ENCODE measurements at regions not wholly inside any gene's neighbourhood (a gene's known extent, or its start where the extent isn't known, plus 50 kb on each side); places are given as distances from the start of the nearest gene placed in this dataset.

GRCh38 chr2:175396696-175397095 is 215.2 kb upstream of the ATP5MC3 start:
- H3K27me3 Mint-ChIP-seq = peaks cover 26 to 41% of the 10 kb centered on the region in 2 donors
- H3K36me3 Mint-ChIP-seq (ENCODE audit: insufficient read depth) = no peaks in the 10 kb centered on the region
- H3K4me3 Mint-ChIP-seq = no peak overlapping the region
- H3K4me1 Mint-ChIP-seq (ENCODE audit: low read depth in 2 of 2) = no peaks in the 10 kb centered on the region
- no peak for DNase-seq
- no peak for ATAC-seq (replicated peaks)
- no peak overlapping the region for H3K27ac Mint-ChIP-seq
- no peaks in the 10 kb centered on the region for H3K9me3 Mint-ChIP-seq

GRCh38 chr2:175393851-175394250 is 212.3 kb upstream of the ATP5MC3 start:
- DNase-seq = no peak
- H3K4me1 Mint-ChIP-seq (ENCODE audit: low read depth in 2 of 2) = no peaks in the 10 kb centered on the region
- H3K27ac Mint-ChIP-seq = no peak overlapping the region
- ATAC-seq (replicated peaks) = no peak
- H3K36me3 Mint-ChIP-seq (ENCODE audit: insufficient read depth) = no peaks in the 10 kb centered on the region
- H3K4me3 Mint-ChIP-seq = no peak overlapping the region
- peaks cover 12 to 30% of the 10 kb centered on the region in 2 donors for H3K27me3 Mint-ChIP-seq
- no peaks in the 10 kb centered on the region for H3K9me3 Mint-ChIP-seq

GRCh38 chr2:175383286-175383685 is 201.8 kb upstream of the ATP5MC3 start:
- Mint-ChIP-seq H3K36me3 (ENCODE audit: insufficient read depth) (no peaks in the 10 kb centered on the region), H3K4me3 (no peak overlapping the region), H3K27ac (no peak overlapping the region), H3K27me3 (peaks cover 30 to 36% of the 10 kb centered on the region in 2 donors), H3K4me1 (ENCODE audit: low read depth in 2 of 2) (no peaks in the 10 kb centered on the region), H3K9me3 (peaks cover 12 to 19% of the 10 kb centered on the region in 2 donors)
- ATAC-seq (replicated peaks) (no peak), DNase-seq (no peak)

GRCh38 chr2:175373729-175374128 is 192.2 kb upstream of the ATP5MC3 start:
- Mint-ChIP-seq H3K4me3 (no peak overlapping the region), H3K4me1 (ENCODE audit: low read depth in 2 of 2) (no peaks in the 10 kb centered on the region), H3K27me3 (peaks cover 20 to 35% of the 10 kb centered on the region in 2 donors), H3K36me3 (ENCODE audit: insufficient read depth) (no peaks in the 10 kb centered on the region), H3K9me3 (no peaks in the 10 kb centered on the region), H3K27ac (no peak overlapping the region)
- no peak for DNase-seq
- ATAC-seq (replicated peaks) = no peak

- no peak for DNase-seq
- H3K9me3 Mint-ChIP-seq = no peaks in the 10 kb centered on the region
- no peak overlapping the region for H3K27ac Mint-ChIP-seq
Measured at GRCh38 chr2:175372704-175373701, 191.5 kb upstream of the ATP5MC3 start.

GRCh38 chr2:175371378-175371777 is 189.9 kb upstream of the ATP5MC3 start:
- Mint-ChIP-seq H3K27me3 (peaks cover 11 to 19% of the 10 kb centered on the region in 2 donors), H3K27ac (no peak overlapping the region), H3K4me1 (ENCODE audit: low read depth in 2 of 2) (no peaks in the 10 kb centered on the region), H3K36me3 (ENCODE audit: insufficient read depth) (no peaks in the 10 kb centered on the region), H3K4me3 (no peak overlapping the region), H3K9me3 (no peaks in the 10 kb centered on the region)
- DNase-seq = no peak
- ATAC-seq (replicated peaks) = no peak

More at GRCh38 chr2:175372704-175373701, 191.5 kb upstream of the ATP5MC3 start:
- Mint-ChIP-seq H3K4me3 (no peak overlapping the region), H3K4me1 (ENCODE audit: low read depth in 2 of 2) (no peaks in the 10 kb centered on the region), H3K27me3 (peaks cover 18 to 31% of the 10 kb centered on the region in 2 donors), H3K36me3 (ENCODE audit: insufficient read depth) (no peaks in the 10 kb centered on the region)
- no peak for ATAC-seq (replicated peaks)

- peak; percentile 49 for ATAC-seq (replicated peaks)
Measured at GRCh38 chr2:175366815-175367214, 185.3 kb upstream of the ATP5MC3 start.

GRCh38 chr2:175363699-175364098 is 182.2 kb upstream of the ATP5MC3 start:
- no peak for DNase-seq
- no peak overlapping the region for H3K27ac Mint-ChIP-seq
- no peaks in the 10 kb centered on the region for H3K4me1 Mint-ChIP-seq (ENCODE audit: low read depth in 2 of 2)
- H3K27me3 Mint-ChIP-seq = peaks cover 23 to 43% of the 10 kb centered on the region in 2 donors
- no peaks in the 10 kb centered on the region for H3K9me3 Mint-ChIP-seq
- no peak for ATAC-seq (replicated peaks)
- no peak overlapping the region for H3K4me3 Mint-ChIP-seq
- no peaks in the 10 kb centered on the region for H3K36me3 Mint-ChIP-seq (ENCODE audit: insufficient read depth)

More at GRCh38 chr2:175366815-175367214, 185.3 kb upstream of the ATP5MC3 start:
- no peaks in the 10 kb centered on the region for H3K4me1 Mint-ChIP-seq (ENCODE audit: low read depth in 2 of 2)
- H3K27me3 Mint-ChIP-seq = peaks cover 26 to 38% of the 10 kb centered on the region in 2 donors
- H3K27ac Mint-ChIP-seq = no peak overlapping the region
- H3K9me3 Mint-ChIP-seq = no peaks in the 10 kb centered on the region
- no peak overlapping the region for H3K4me3 Mint-ChIP-seq
- H3K36me3 Mint-ChIP-seq (ENCODE audit: insufficient read depth) = no peaks in the 10 kb centered on the region
- peak in 2 of 3 experiments; percentile 5 to 7 for DNase-seq

- no peak overlapping the region for H3K27ac Mint-ChIP-seq
- H3K27me3 Mint-ChIP-seq = peaks cover 28 to 53% of the 10 kb centered on the region in 2 donors
- no peaks in the 10 kb centered on the region for H3K9me3 Mint-ChIP-seq
- no peaks in the 10 kb centered on the region for H3K36me3 Mint-ChIP-seq (ENCODE audit: insufficient read depth)
- no peak overlapping the region for H3K4me3 Mint-ChIP-seq
- H3K4me1 Mint-ChIP-seq (ENCODE audit: low read depth in 2 of 2) = no peaks in the 10 kb centered on the region
- ATAC-seq (replicated peaks) = no peak
- no peak for DNase-seq
Measured at GRCh38 chr2:175362331-175362730, 180.8 kb upstream of the ATP5MC3 start.

GRCh38 chr2:175359710-175360109 is 178.2 kb upstream of the ATP5MC3 start:
- peaks cover 19 to 55% of the 10 kb centered on the region in 2 donors for H3K27me3 Mint-ChIP-seq
- no peaks in the 10 kb centered on the region for H3K4me1 Mint-ChIP-seq (ENCODE audit: low read depth in 2 of 2)
- H3K27ac Mint-ChIP-seq = no peak overlapping the region
- no peak for ATAC-seq (replicated peaks)
- no peak overlapping the region for H3K4me3 Mint-ChIP-seq
- no peak for DNase-seq
- H3K9me3 Mint-ChIP-seq = no peaks in the 10 kb centered on the region
- H3K36me3 Mint-ChIP-seq (ENCODE audit: insufficient read depth) = no peaks in the 10 kb centered on the region

GRCh38 chr2:175356901-175357300 is 175.4 kb upstream of the ATP5MC3 start:
- DNase-seq (no peak), ATAC-seq (replicated peaks) (no peak)
- Mint-ChIP-seq H3K27me3 (peaks cover 29 to 66% of the 10 kb centered on the region in 2 donors), H3K36me3 (ENCODE audit: insufficient read depth) (no peaks in the 10 kb centered on the region), H3K4me3 (no peak overlapping the region), H3K9me3 (no peaks in the 10 kb centered on the region), H3K27ac (no peak overlapping the region), H3K4me1 (ENCODE audit: low read depth in 2 of 2) (no peaks in the 10 kb centered on the region)

- H3K36me3 Mint-ChIP-seq (ENCODE audit: insufficient read depth) = no peaks in the 10 kb centered on the region
- H3K4me1 Mint-ChIP-seq (ENCODE audit: low read depth in 2 of 2) = no peaks in the 10 kb centered on the region
- H3K27me3 Mint-ChIP-seq = peaks cover 38 to 63% of the 10 kb centered on the region in 2 donors
- ATAC-seq (replicated peaks) (no peak), DNase-seq (no peak)
- H3K27ac Mint-ChIP-seq = no peak overlapping the region
- H3K9me3 Mint-ChIP-seq = no peaks in the 10 kb centered on the region
- H3K4me3 Mint-ChIP-seq = no peak overlapping the region
Measured at GRCh38 chr2:175355246-175355645, 173.7 kb upstream of the ATP5MC3 start.

- H3K4me1 Mint-ChIP-seq (ENCODE audit: low read depth in 2 of 2) = no peaks in the 10 kb centered on the region
- DNase-seq = no peak
- H3K27me3 Mint-ChIP-seq = peaks cover 42 to 65% of the 10 kb centered on the region in 2 donors
- ATAC-seq (replicated peaks) = no peak
- H3K9me3 Mint-ChIP-seq = no peaks in the 10 kb centered on the region
- no peaks in the 10 kb centered on the region for H3K36me3 Mint-ChIP-seq (ENCODE audit: insufficient read depth)
- H3K4me3 Mint-ChIP-seq = no peak overlapping the region
- no peak overlapping the region for H3K27ac Mint-ChIP-seq
Measured at GRCh38 chr2:175353275-175353674, 171.8 kb upstream of the ATP5MC3 start.

GRCh38 chr2:175351512-175351911 is 170.0 kb upstream of the ATP5MC3 start:
- Mint-ChIP-seq H3K27me3 (peaks cover 38 to 70% of the 10 kb centered on the region in 2 donors), H3K36me3 (ENCODE audit: insufficient read depth) (no peaks in the 10 kb centered on the region), H3K9me3 (no peaks in the 10 kb centered on the region), H3K27ac (no peak overlapping the region), H3K4me3 (no peak overlapping the region), H3K4me1 (ENCODE audit: low read depth in 2 of 2) (no peaks in the 10 kb centered on the region)
- ATAC-seq (replicated peaks) = no peak
- DNase-seq = no peak

Measured in effector memory CD8-positive, alpha-beta T cell (primary cell).